Hematopoietic multipotent progenitor cell treated with erythropoietin and hydrocortisone succinate and interleukin-3 and kit ligand, for 17 days (in vitro differentiated cells): ENCODE measurements at regions not wholly inside any gene's neighbourhood (a gene's known extent, or its start where the extent isn't known, plus 50 kb on each side); places are given as distances from the start of the nearest gene placed in this dataset.

Source experiments
- DNase-seq: peaks from one replicate; pipeline ENCODE4 v3.0.0-alpha.2; 2015; ENCODE audit warnings: low spot score

DNA sequence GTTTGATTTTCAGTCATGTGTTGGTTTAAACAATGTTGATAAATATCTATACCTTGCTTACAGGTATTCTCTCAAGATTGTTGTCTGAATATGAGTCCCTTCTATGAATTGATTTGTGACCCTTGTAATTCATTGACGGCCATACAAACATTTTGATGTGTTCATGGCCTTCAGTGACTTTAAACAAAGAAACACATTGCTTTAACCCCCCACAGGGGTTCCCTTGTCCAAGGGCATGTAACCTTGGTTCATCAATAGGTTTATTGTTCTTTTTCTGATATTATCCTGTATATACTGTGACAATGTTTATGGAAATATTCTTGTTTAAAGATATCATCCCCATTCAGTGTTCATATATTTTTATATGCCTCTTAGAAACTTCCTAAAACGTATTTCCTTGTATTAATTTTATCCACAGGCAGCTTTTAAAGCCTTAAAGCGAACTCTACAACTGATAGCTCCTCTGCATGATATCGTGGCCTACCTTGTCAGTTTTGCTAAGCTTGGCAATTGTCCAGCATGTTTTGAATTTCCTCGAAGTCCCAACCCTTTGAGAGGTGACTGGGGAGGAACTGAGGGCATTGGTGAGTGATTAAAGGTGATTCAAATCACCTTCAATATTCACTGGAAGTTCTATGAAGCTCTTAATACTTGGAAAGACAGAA lies 87.0 kb downstream of the CD164 start:
- peak; percentile 44 for DNase-seq

DNA sequence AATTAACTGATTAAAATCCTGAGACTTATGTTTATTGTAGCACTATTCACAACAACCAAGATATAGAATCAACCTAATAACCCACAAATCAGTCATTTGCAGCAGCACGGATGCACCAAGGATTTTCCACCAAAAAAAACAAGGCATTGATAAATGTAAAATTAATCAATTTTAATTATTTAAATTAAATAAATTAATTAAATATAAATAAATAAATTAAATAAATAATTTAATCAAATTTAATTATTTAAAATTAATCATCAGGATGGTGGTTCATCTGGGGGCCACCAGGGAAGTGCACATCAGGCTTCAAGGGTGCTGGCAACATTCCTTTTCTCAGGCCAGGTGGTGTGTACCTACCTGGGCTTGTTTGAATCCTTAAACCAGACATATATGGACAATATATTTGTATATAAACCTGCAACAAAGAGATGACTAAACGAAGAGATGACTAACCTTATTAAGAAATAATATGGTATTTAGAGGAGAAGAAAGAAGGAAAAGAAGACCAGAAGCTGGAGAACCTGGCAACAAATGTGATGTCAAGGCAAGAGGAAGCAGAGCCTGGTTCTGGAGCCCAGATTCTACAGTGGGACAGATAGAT lies 89.2 kb downstream of the CD164 start:
- no peak for DNase-seq

- DNase-seq = peak; percentile 27
Measured at GRCh38 chr6:109292420-109292819, 89.8 kb downstream of the CD164 start.

DNA sequence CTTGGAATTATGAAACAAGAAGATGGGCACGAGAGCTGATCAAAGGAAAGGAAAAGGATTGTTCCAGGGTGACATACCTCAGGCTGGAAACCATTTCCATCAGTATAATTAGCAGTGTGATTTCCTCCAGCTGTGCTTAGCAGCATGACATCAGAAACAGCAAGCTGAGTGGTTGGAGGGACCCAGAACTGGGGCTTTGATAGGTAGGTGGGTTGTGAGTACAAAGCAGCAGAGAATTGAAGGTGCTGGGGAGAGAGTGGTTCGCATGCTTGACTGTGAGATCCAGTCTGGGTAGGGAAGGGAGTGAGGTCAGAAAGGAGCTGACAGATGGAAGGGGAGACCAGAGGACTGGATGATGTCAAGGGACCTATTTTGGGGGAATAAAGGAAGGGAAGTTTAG lies 90.4 kb downstream of the CD164 start:
- DNase-seq = no peak

DNA sequence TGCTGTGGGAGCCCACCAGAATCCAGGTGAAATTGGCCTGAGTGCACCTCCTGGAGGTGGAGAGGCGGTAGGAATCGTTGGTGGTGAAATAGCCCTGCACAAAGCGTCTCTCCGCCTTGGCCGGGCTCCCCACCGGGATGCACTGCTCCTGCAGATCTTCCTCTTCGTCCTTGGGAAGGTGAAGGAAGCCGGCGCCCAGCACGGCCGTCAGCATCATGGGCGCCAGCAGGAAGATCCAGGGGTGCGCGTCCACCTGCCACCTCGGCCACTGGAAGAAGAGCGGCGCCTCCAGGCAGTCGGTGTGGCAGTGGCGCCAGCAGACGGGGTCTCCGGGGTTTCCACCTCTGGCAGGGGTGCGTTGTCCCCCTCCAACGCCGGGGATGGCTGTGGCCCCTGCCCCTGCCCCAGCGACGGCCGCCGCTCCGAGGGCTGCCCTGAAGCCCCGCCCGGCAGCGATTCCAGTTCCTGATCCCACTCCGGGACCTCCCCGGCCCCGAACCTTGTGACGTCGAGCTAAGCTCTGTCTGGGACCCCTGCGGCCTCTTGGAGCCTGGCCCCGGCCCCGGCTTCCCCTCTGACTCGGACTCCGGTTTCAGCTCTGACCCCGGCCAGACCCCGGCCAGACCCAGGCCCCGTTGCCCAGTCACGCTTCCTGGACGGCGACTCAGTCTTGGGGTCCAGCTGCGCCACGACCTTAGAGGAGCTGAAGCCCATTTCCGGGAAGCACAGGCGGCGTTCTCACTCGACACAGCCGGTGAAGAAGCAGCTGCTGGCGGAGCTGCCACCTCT lies 91.9 kb downstream of the CD164 start:
- DNase-seq = no peak

GRCh38 chr6:109285366-109285765 lies 96.9 kb downstream of the CD164 start:
- no peak for DNase-seq

DNA sequence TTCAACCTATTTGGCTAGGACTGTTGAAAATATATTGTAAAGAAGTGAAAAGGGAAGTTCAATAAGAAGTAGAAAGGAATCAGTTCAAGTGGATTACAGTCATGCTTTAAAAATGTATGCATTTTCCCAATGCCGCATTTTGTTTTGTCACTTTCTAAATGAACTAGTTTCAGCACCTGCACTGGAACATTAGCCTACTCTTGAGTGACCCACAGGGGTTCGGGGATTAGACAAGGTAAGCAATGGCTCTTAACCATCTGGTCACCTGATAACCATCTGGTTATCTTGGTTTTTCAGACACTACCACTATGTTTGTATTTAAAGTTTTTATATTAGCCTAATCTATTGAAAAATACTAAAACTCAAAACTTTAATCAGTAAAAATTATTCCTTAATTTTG lies 97.6 kb downstream of the CD164 start:
- no peak for DNase-seq

- DNase-seq = no peak
Measured at GRCh38 chr6:109282756-109283155, 99.5 kb downstream of the CD164 start.

DNA sequence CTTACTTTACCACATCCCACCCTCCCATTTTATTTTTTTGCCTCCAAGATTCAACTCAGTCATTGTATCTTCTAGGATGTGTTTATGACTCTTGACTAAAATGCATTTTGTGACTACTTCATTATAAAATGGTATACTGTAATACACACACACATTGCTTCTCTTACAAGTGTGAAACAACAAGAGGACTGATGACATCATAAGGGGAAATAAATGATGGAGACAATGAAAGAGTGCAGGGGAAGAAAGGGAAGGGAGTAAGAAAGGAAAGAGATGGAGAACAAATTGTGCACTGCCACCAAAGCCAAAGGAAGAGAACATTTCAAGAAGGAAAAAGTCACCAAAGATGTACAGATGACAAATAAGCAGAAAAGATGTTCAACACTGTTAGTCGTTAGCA lies 102.6 kb downstream of the CD164 start:
- DNase-seq = no peak

DNA sequence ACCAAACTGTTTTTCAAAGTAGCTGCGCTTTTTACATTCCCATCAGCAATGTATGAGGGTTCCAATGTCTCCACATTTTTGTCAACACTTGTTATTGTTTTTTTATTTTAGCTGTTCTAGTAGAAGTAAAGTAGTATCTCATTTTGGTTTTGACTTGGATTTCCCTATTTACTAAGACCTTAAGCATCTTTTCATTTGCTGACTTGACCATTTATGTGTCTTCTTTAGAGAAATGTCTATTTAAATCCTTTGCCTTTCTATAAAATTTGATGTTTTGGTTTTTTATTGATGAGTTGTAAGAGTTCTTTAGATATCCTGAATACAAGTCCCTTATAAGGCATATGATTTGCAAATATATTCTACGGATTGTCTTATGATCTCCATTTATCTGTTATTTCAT lies 110.6 kb downstream of the CD164 start:
- no peak for DNase-seq

GRCh38 chr6:109269953-109270517 lies 112.2 kb downstream of the CD164 start:
- DNase-seq = no peak

- no peak for DNase-seq
Measured at GRCh38 chr6:109269057-109269456, 113.2 kb downstream of the CD164 start.

DNA sequence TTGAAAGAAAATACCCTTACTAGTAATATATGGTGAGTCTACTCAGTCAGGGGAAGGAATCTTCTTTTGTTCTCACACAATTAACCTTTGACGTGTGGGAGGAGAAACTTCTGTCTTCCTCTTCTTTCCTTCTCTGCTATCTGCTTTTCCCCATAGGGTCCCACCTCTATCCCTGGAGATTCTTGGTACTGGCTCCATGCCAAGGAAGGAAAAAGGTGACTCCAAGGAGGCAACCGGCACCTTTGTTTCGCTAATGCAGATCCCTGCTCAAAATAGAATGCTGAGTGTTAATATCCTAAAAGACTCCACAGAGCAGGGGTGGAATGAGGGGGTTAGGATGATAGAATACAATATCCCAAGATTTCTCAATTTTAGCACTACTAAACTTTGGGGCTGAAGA lies 116.7 kb downstream of the CD164 start:
- no peak for DNase-seq

DNA sequence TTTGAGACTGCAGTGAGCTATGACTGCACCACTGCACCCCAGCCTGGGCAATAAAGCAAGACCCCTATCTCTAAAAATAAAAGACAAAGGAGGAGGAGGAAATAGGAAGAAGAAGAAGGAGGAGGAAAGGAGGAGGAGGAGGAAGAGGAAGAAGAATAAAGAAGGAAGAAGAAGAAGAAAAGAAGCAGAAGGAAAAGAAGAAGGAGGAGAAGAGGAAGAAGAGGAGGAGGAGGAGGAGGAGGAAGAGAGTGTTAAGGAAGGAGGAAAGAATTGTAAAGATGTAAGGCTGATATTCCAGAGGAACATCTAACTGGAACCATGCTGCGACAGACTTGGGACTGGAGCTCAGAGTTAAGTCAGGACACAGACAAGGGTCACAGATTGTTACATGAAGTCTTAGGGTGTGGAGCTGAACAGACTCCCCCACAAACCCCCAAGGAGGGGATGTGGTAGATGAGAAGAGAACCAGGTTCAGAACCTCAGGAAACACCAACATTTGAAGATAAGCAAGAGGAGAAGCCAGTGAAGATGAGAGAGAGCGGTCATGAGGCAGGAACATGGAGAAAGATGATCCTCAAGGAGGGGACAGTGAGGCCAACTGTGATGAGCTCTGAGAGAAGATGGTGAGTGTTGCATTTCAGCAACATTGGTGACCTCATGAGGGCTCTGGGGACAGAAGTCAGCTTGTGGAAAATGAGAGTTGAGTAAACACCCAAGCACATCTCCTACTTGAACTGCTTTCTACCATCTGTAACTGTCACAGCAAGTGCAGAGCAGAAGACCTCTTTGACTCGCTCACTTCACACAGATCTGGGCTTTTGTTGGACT lies 118.2 kb downstream of the CD164 start:
- no peak for DNase-seq

DNA sequence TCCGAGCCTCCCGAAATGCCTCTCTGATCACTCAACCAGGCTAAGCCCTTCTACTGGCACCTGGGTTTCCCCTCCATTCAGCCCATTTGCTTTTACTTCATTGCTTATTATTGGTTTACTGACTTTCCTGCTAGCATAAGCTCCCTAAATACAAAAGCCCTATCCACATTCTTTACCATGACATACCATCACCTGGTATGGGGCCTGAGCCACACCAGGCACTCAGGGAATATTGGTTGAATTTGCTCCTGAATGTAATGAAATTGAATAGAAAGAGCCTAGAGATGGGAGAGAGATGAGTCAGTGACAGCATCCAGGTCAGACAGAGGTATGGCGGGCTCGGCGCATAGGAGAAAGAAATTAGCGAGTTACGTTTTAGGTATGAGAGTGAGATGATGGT lies 120.0 kb downstream of the CD164 start:
- no peak for DNase-seq

DNA sequence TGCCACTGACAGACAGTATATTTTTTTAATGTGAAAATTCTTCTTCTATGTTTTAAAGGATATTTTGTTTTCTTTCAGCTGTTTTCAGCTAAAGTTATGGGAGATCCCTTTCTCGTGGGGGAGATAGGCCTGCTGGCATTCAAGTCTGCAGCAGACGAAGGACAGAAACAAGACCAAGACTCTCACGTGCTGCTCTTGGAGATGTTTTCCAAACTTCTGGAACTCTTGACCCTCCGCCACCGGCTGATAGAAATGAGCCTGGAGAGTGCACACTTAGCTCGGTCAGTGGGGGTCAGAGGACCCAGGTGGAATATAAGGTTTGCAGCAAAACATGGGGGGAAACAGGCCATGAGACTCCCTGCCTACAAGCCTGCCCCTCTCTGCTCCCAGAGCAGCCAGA lies 120.5 kb downstream of the CD164 start:
- no peak for DNase-seq

DNA sequence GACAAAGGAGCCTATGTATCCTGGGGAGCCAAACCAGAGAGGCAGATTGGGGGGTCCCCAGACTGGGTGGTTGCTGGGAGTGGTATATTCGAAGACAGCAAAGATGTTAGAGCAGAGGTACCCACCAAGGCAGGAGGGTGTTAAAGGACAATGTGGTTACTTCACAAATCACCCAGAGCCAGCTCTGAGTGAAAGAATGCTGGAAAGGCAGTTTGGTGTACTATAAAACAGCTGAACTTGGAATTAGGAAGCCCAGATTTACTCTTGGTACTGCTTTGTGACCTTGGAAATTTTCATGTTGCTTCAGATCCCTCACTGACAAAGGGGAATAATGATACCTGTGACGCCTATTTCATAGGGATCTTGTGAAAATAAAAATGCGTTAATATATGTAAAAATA lies 121.6 kb downstream of the CD164 start:
- DNase-seq = no peak

- no peak for DNase-seq
Measured at GRCh38 chr6:109260126-109260525, 122.1 kb downstream of the CD164 start.

DNA sequence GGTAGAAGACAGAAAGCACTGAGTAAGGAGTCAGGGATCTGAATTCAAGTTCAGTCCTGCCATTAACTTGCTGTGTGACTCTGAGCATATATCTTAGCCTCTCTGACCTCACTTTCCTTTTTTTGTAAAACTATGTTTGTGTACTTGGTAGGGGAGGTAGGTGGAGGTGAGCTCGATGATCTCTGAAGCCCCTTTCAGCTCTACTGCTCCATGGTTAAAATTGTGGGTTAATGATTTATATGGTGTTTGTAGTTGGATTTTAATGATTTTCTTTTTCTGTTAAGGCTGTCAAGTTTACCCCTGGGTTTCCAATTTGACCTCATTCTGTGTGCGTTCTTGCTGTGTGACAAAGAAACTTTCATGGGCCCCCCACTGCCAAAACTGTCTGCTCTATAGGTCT lies 124.1 kb downstream of the CD164 start:
- no peak for DNase-seq

- DNase-seq = no peak
Measured at GRCh38 chr6:109257494-109257893, 124.8 kb downstream of the CD164 start.

GRCh38 chr6:109255946-109256640 lies 126.2 kb downstream of the CD164 start:
- no peak for DNase-seq

DNA sequence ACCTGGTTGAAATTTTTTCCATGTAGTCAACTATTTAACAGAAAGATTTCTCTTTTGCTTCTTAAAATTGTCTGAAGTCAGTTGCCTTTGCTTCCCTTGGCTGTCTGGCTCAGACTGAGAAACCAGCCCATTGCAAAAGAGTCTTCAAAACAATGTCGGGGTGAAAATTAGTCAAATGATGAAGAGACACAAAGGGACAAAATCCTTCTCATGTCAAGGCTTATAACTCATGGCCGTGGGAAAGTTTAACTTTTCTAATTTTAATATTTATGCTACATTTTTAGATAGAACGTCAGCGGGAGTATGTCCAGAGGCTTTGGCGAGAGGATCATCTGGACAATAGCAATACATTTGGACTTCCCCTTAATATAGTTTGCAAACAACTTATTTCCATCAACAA lies 127.2 kb downstream of the CD164 start:
- no peak for DNase-seq
